ENCODE measurements at regions not wholly inside any gene's neighbourhood (a gene's known extent, or its start where the extent isn't known, plus 50 kb on each side); places are given as distances from the start of the nearest gene placed in this dataset.

- peak; percentile 84 for DNase-seq (ENCODE audit: low read depth)
- no peak overlapping the region for H3K4me3 ChIP-seq (ENCODE audit: low read length)
- no peak for TF ChIP-seq CTCF (conservative IDR thresholded peaks at IDR 0.05; ENCODE audit: low read length)
Measured at GRCh38 chr1:220956501-220957232, 77.4 kb downstream of the HLX start.

GRCh38 chr1:220957233-220957605 lies 78.0 kb downstream of the HLX start:
- DNase-seq (ENCODE audit: low read depth): peak; percentile 99
- no peak for TF ChIP-seq CTCF (conservative IDR thresholded peaks at IDR 0.05; ENCODE audit: low read length)
- no peak overlapping the region for H3K4me3 ChIP-seq (ENCODE audit: low read length)

GRCh38 chr1:220958234-220958633 lies 79.0 kb downstream of the HLX start:
- TF ChIP-seq CTCF (conservative IDR thresholded peaks at IDR 0.05; ENCODE audit: low read length): no peak
- no peak overlapping the region for H3K4me3 ChIP-seq (ENCODE audit: low read length)
- no peak for DNase-seq (ENCODE audit: low read depth)

DNA sequence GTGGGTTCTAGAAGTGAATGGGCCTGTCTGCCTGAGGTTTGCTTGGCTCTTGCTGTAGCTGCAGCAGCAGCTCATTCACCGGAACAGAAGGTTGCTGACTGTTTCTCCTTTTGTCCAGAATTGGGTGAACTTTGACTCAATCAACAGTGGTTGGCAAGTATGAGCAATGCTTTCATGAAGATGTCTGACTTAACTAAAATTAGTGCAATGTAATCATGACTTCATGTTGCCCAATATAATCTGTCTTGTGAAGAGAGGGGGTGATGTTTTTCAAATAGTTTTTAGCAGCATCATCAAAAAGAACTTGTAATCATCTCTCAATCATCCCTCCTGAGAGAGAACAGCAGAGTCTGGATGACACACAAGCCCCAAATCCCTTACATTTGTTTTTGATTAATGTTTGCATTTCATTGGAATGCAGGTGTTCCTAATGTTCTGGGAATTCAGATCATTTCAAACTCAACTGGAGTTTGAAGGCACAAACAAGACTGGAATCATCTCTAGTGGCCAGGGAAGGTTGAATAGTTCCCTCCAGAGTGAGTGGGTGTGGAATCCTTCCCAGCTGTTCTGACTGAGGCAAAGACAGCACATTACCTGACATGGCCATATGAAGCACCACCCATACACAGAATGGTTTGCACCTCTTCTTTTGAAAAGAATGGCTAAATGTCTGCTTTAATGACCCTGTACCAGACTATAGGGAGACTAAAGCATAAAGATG lies 82.9 kb downstream of the HLX start:
- DNase-seq (ENCODE audit: low read depth): peak; percentile 99
- no peak for TF ChIP-seq CTCF (conservative IDR thresholded peaks at IDR 0.05; ENCODE audit: low read length)

DNA sequence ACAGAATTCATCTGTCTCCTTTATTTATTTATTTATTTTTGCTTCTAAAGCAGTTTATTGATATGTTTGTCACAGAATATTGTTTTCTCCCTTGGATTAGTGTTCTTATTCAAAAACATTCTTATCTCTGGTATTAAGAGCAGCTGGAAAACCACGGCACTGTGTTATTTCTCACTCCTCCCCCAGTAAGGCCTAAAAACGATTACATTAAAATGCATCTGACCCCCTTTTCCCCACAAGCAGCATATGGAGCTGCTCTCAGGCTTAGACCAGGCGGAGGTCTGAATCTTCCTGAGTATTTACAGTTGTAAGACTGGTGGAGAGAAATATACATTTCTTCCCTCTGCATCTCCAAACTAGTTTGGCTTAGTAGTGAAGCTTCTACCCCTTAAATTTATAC lies 86.8 kb downstream of the HLX start:
- TF ChIP-seq CTCF (conservative IDR thresholded peaks at IDR 0.05; ENCODE audit: low read length): no peak
- H3K4me3 ChIP-seq (ENCODE audit: low read length): no peak overlapping the region
- DNase-seq (ENCODE audit: low read depth): no peak

More for the DNA sequence above, 82.9 kb downstream of the HLX start:
- no peak overlapping the region for H3K4me3 ChIP-seq (ENCODE audit: low read length)

- H3K4me3 ChIP-seq (ENCODE audit: low read length): no peak overlapping the region
- DNase-seq (ENCODE audit: low read depth): no peak
- no peak for TF ChIP-seq CTCF (conservative IDR thresholded peaks at IDR 0.05; ENCODE audit: low read length)
Measured at GRCh38 chr1:220966473-220966872, 87.2 kb downstream of the HLX start.

Measured in AG10803 (cell line).